ENCODE measurements at regions not wholly inside any gene's neighbourhood (a gene's known extent, or its start where the extent isn't known, plus 50 kb on each side); places are given as distances from the start of the nearest gene placed in this dataset.
A peak's percentile ranks its signal among the peaks of the same experiment; 100 is the strongest.

- no peaks in the 10 kb centered on the region for H3K4me1 ChIP-seq
- no peak overlapping the region for H3K27ac ChIP-seq
- intact Hi-C loops (cut with DNase I) = no loop called here
- no peaks in the 10 kb centered on the region for H3K9me3 ChIP-seq
- H3K4me3 ChIP-seq = no peak overlapping the region
- TF ChIP-seq CTCF (IDR thresholded peaks at IDR 0.05) = no peak
- ATAC-seq = peak; percentile 58 to 86
- H3K36me3 ChIP-seq = no peaks in the 10 kb centered on the region
- no peaks in the 10 kb centered on the region for H3K27me3 ChIP-seq (ENCODE audit: low read depth)
- no peak for DNase-seq
Measured at GRCh38 chr3:159458010-159458409, 530.6 kb upstream of the IL12A start.

DNA sequence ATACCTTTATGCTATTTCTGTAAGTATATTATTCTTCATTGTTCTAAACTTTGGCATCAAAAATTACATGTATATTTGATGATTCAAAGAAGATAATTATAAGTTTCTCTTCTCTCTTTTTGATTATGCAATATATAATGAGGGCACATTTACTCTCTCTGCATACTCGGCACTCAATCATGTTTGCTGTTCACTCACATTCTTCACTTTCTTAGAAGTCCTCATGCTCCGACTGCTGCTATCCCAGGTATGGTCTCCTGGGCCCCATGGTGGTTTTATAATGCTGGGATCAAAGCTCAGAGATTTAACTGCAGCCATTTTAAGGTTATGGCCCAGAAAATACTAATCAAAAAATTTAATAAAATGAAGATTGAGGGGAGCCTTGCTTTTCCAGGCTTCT lies 529.7 kb upstream of the IL12A start:
- DNase-seq = no peak

DNA sequence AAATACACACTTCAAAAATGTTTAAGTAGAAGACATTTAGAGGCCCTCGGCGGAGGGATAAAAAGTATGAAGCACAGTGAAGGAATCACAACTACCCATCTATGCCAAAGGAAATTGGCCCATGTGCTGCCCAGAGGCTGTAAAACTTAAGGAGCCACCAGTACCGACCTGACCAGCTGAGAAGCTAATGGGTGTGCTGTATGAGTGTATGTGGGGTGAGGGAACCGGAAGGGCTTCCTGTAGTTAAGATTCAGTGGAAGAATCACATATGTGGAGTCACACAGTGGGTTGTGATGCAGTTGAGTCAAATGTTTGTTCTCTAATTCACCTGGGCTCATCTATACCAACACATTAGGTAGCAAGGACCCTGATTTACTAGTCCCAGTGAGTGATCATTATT lies 516.0 kb upstream of the IL12A start:
- no peaks in the 10 kb centered on the region for H3K27me3 ChIP-seq (ENCODE audit: low read depth)
- no peak for DNase-seq
- intact Hi-C loops (cut with DNase I) = no loop called here
- H3K4me3 ChIP-seq = no peak overlapping the region
- no peak for TF ChIP-seq CTCF (IDR thresholded peaks at IDR 0.05)
- no peaks in the 10 kb centered on the region for H3K4me1 ChIP-seq
- ATAC-seq = no peak
- no peaks in the 10 kb centered on the region for H3K36me3 ChIP-seq
- no peaks in the 10 kb centered on the region for H3K9me3 ChIP-seq
- H3K27ac ChIP-seq = no peak overlapping the region

More for the DNA sequence above, 529.7 kb upstream of the IL12A start:
- Histone ChIP-seq H3K27ac (no peak overlapping the region), H3K36me3 (no peaks in the 10 kb centered on the region), H3K9me3 (no peaks in the 10 kb centered on the region), H3K4me3 (no peak overlapping the region), H3K27me3 (ENCODE audit: low read depth) (no peaks in the 10 kb centered on the region), H3K4me1 (no peaks in the 10 kb centered on the region)
- no peak for TF ChIP-seq CTCF (IDR thresholded peaks at IDR 0.05)
- peak in 1 of 2 donors; percentile 63 for ATAC-seq
- intact Hi-C loops (cut with DNase I) = no loop called here

DNA sequence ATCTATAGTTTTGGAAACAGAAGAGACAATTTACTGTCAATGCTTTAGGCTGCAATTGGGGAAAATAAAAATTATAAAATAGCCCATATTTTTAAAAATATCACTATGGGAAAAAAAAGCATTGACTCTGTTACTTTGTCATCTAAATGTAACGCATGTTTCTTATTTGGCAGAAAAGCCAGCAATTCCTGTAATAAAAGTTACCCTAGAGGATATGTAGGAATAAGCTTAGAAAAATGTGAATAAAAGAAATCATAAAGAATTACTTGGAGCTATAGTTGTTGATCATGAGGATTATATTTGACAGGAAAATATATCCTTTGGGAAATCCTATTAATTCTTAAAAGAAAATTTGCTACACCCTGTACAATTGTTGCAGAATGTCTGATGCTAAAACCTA lies 515.4 kb upstream of the IL12A start:
- H3K9me3 ChIP-seq = no peaks in the 10 kb centered on the region
- no peak for TF ChIP-seq CTCF (IDR thresholded peaks at IDR 0.05)
- DNase-seq (no peak), ATAC-seq (no peak)
- H3K27ac ChIP-seq = no peak overlapping the region
- intact Hi-C loops (cut with DNase I) = no loop called here
- no peaks in the 10 kb centered on the region for H3K27me3 ChIP-seq (ENCODE audit: low read depth)
- no peaks in the 10 kb centered on the region for H3K4me1 ChIP-seq
- H3K4me3 ChIP-seq = no peak overlapping the region
- H3K36me3 ChIP-seq = no peaks in the 10 kb centered on the region

GRCh38 chr3:159480046-159480445 lies 508.6 kb upstream of the IL12A start:
- no peak for TF ChIP-seq CTCF (IDR thresholded peaks at IDR 0.05)
- Histone ChIP-seq H3K36me3 (no peaks in the 10 kb centered on the region), H3K4me3 (no peak overlapping the region), H3K4me1 (no peaks in the 10 kb centered on the region), H3K27me3 (ENCODE audit: low read depth) (no peaks in the 10 kb centered on the region), H3K27ac (no peak overlapping the region), H3K9me3 (no peaks in the 10 kb centered on the region)
- ATAC-seq = no peak
- intact Hi-C loops (cut with DNase I) = no loop called here
- DNase-seq = no peak
